GM18861 (cell line): ENCODE measurements at regions not wholly inside any gene's neighbourhood (a gene's known extent, or its start where the extent isn't known, plus 50 kb on each side); places are given as distances from the start of the nearest gene placed in this dataset.
A peak's percentile ranks its signal among the peaks of the same experiment; 100 is the strongest.

Experiments
- ATAC-seq: cut with Tn5 transposase; IDR thresholded peaks from one replicate; pipeline ENCODE4 v1.9.1; 2021; ENCODE audit not compliant: unreplicated experiment

- no peak for ATAC-seq
These were observed 268.2 kb downstream of the TENT5A start for GRCh38 chr6:81484251-81484650.

DNA sequence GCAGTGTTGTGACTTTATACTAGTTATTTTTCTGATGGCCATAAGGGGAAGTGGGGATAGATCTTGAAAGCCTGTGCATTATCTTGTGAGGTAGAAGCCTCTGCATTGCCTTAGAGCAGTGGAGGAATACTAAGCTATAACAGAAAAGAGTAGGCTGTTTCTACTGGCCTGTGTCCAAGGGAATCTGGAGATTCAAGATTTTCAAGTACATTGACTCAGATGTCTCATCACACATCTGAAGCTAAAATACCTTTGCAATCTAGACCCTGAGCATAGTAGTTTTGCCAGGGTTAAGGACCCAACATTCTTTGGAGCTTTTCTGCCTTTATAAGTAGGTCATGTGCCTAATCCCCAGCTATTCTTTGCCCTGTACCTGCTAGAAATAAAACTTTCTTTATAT is 272.3 kb downstream of the TENT5A start:
- ATAC-seq: no peak

GRCh38 chr6:81476881-81477280 is 275.6 kb downstream of the TENT5A start:
- no peak for ATAC-seq

DNA sequence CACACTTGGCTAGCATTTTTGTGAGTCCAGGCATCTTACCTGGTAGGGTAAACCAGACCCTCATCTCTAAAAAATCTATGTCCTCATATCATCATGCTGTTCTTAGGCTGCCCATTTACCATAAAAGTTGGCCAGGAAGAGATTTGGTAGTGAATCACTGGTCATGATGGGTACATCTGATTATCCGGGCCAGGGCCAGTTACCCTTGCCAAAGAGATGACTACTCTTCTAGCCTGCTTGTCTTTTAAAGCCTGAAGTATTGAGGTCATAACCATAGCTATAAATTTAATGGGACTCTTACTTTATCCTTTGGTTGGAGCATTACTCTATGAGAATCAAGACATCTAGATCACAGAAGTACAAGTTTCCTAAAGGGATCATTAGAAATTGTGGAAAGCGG is 276.8 kb downstream of the TENT5A start:
- no peak for ATAC-seq

DNA sequence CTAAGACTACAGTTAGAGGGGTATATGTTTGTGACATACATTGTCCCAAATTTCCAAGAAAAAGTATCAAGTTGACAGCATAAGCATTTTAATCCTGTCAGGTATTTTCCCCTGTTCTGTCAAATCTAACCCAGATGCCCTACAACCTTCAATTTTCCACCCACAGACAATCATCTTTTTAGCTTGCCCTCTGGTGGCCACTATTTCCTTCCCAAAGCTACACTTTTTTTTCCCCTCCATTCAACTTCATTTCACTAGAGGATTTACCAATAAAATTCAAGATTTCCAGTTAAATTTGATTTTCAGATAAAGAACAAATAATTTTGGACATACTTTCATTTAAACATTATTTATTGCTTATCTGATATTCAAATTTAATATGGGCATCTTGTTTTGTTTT is 286.6 kb downstream of the TENT5A start:
- no peak for ATAC-seq

- no peak for ATAC-seq
These were observed 296.1 kb downstream of the TENT5A start for GRCh38 chr6:81456416-81456815.

- ATAC-seq: no peak
These were observed 296.8 kb downstream of the TENT5A start for GRCh38 chr6:81455641-81456040.

- peak; percentile 94 for ATAC-seq
These were observed 300.7 kb downstream of the TENT5A start for GRCh38 chr6:81451787-81452186.

DNA sequence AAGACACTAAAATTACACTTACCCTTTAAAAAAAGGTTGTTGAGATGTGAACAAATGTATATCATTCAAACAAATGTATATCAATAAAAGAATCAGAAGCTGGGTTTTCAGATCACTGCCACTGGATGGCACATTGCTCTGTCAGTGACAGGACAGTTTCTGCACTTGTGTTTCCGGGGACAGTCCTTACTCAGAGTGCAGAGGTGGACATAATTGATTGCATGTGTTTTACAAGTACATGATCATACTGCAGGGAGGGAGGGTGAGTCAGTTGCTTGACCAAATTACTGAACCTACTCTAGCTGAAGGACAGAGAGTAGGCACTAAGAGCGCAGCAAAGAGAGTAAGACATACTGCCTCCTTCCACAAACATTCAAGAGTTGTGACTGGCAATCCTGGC is 302.3 kb downstream of the TENT5A start:
- ATAC-seq: no peak

DNA sequence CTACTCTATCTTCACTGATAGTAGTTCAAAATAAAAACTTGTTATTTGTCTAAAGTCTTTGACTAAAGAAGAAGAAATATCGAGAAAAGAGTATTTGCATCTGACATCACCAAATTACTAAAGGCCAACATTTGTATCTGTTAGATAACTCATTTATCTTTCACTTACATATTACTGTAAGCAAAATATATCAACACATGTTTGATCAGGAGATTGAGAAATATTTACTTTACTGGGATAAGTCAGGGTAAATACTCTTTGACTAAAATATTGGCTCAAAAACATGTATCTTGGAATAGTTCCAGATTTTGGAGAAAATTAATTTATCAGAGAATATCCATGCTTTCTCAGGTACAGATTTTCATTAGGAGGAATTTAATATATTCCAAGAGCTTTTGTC is 306.0 kb downstream of the TENT5A start:
- ATAC-seq: no peak

- ATAC-seq: no peak
These were observed 313.1 kb downstream of the TENT5A start for GRCh38 chr6:81439417-81439816.

DNA sequence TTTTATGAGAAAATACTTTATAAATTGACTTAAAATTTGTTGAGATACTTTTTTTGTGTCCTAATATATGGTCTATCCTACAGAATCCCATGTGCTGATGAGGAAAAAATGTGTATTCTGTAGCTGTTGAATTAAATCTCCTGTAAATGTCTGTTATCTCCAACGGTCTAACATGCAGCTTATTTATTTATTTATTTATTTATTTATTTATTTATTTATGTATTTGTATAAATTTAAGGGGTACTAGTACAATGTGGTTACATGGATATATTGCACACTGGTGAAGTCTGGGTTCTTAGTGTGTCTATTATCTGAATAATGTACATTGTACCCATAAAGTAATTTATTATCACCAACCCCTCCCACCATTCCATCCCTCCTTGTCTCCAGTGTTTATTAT is 315.5 kb downstream of the TENT5A start:
- no peak for ATAC-seq

- no peak for ATAC-seq
These were observed 339.2 kb downstream of the TENT5A start for GRCh38 chr6:81413306-81413705.

GRCh38 chr6:81401970-81402690 is 350.4 kb downstream of the TENT5A start:
- no peak for ATAC-seq

GRCh38 chr6:81396916-81397315 is 355.6 kb downstream of the TENT5A start:
- no peak for ATAC-seq

GRCh38 chr6:81387163-81387562 is 365.3 kb downstream of the TENT5A start:
- ATAC-seq: no peak

- no peak for ATAC-seq
These were observed 367.6 kb downstream of the TENT5A start for GRCh38 chr6:81384921-81385320.

GRCh38 chr6:81383472-81383871 is 369.0 kb downstream of the TENT5A start:
- ATAC-seq: no peak

- no peak for ATAC-seq
These were observed 369.6 kb downstream of the TENT5A start for GRCh38 chr6:81382852-81383251.

- no peak for ATAC-seq
These were observed 371.0 kb downstream of the TENT5A start for GRCh38 chr6:81381382-81381916.

GRCh38 chr6:81380718-81381338 is 371.7 kb downstream of the TENT5A start:
- ATAC-seq: no peak

GRCh38 chr6:81376745-81377144 is 375.7 kb downstream of the TENT5A start:
- no peak for ATAC-seq

- no peak for ATAC-seq
These were observed 379.1 kb downstream of the TENT5A start for GRCh38 chr6:81373414-81373813.
